ENCODE measurements at regions not wholly inside any gene's neighbourhood (a gene's known extent, or its start where the extent isn't known, plus 50 kb on each side); places are given as distances from the start of the nearest gene placed in this dataset.

DNA sequence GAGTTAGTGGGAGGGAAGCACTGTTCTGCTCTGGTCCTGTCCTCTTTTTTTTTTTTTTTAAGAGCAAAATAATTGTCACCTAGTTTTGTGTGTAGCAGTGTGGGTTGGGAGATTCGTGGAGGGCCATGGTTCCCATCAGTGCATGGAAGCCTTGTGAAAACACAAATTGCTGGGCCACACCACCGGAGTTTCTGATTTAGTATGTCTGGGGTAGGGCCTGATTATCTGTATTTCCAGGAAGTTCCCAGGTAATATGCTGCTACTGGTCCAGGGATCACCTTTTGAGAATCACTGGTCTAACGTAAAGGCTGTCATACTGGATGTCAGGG, 191.3 kb downstream of the GATA3 start:
- Histone ChIP-seq H2AK9ac (replicated peaks; ENCODE audit: low read depth, low read length, poor library complexity) (no peak overlapping the region), H3K4me3 (ENCODE audit: insufficient read depth, low read depth, low read length) (no peak overlapping the region), H4K91ac (ENCODE audit: insufficient read depth, low read depth, low read length) (no peak overlapping the region), H3K4me2 (ENCODE audit: low read depth, low read length) (no peak overlapping the region), H2AFZ (replicated peaks; ENCODE audit: low read length, poor library complexity) (no peak overlapping the region), H3K27me3 (ENCODE audit: control insufficient read depth, insufficient read depth, low read length) (no peaks in the 10 kb centered on the region), H3K4ac (ENCODE audit: low read depth, low read length) (no peak overlapping the region), H3K79me1 (ENCODE audit: low read depth in 1 of 2, low read length in 2 of 2) (no peaks in the 10 kb centered on the region), H3K9me1 (ENCODE audit: insufficient read depth, low read length) (no peaks in the 10 kb centered on the region), H2AK5ac (ENCODE audit: low read depth, low read length) (no peak overlapping the region), H2BK5ac (ENCODE audit: low read depth, low read length, poor library complexity, severe bottlenecking) (no peak overlapping the region), H3K27ac (ENCODE audit: insufficient read depth, low read length) (no peak overlapping the region), H4K5ac (ENCODE audit: low read depth, low read length) (no peak overlapping the region), H3K9me3 (ENCODE audit: control insufficient read depth, insufficient read depth, low read length) (peaks cover 19% of the 10 kb centered on the region), H3K9ac (ENCODE audit: low read depth, low read length) (no peak overlapping the region), H3K56ac (ENCODE audit: extremely low read depth, insufficient read depth, low read length) (no peak overlapping the region), H3K23ac (ENCODE audit: low read depth, low read length) (no peak overlapping the region), H2BK20ac (ENCODE audit: low read depth, low read length) (no peak overlapping the region), H2BK15ac (ENCODE audit: low read depth, low read length) (no peak overlapping the region), H3K14ac (replicated peaks; ENCODE audit: low read depth, low read length) (no peak overlapping the region), H3K36me3 (ENCODE audit: control insufficient read depth, insufficient read depth, low read length) (no peaks in the 10 kb centered on the region), H3K18ac (ENCODE audit: low read depth, low read length) (no peak overlapping the region), H4K8ac (ENCODE audit: low read depth in 2 of 2, low read length in 2 of 2) (no peak overlapping the region), H2BK120ac (ENCODE audit: low read depth, low read length) (no peak overlapping the region), H4K20me1 (ENCODE audit: insufficient read depth, low read length) (no peaks in the 10 kb centered on the region), H3K4me1 (ENCODE audit: control insufficient read depth, insufficient read depth, low read length) (no peaks in the 10 kb centered on the region)
- intact Hi-C loops (cut with micrococcal nuclease) = no loop called here
- ChIA-PET CTCF (no interaction called here), POLR2A (ENCODE audit: unreplicated experiment) (no interaction called here)
- WGBS, 2 experiments (ENCODE audit: extremely low coverage in 2 of 2, insufficient read length in 1 of 2) = no CpG with 5 or more reads among the region's 3 CpGs
- BruUV-seq (replicated peaks) = no TSS peak
- ATAC-seq (ENCODE audit: low read depth) (no peak), DNase-seq (no peak)
- dilution Hi-C loops (cut with HindIII; ENCODE audit: low sequenced_read_pairs, unreplicated experiment) = no loop called here
- in situ Hi-C loops (cut with MboI; ENCODE audit: low sequenced_read_pairs) = no loop called here
- TF ChIP-seq RFX5 (IDR thresholded peaks at IDR 0.05; ENCODE audit: low read depth, low read length) (no peak), RCOR1 (IDR thresholded peaks at IDR 0.05; ENCODE audit: insufficient replicate concordance, low read length) (no peak), FOS (IDR thresholded peaks at IDR 0.05; ENCODE audit: low read depth, low read length) (no peak), CEBPB (IDR thresholded peaks at IDR 0.05; ENCODE audit: low read depth, low read length) (no peak), NFE2L2 (IDR thresholded peaks at IDR 0.05; ENCODE audit: low read depth, low read length) (no peak), CHD1 (IDR thresholded peaks at IDR 0.05; ENCODE audit: low read depth, low read length) (no peak), MXI1 (IDR thresholded peaks at IDR 0.05; ENCODE audit: borderline replicate concordance, low read depth, low read length) (no peak), POLR2A (IDR thresholded peaks at IDR 0.05; ENCODE audit: low read depth, low read length) (no peak)
- TF ChIP-seq, protein P1, sequence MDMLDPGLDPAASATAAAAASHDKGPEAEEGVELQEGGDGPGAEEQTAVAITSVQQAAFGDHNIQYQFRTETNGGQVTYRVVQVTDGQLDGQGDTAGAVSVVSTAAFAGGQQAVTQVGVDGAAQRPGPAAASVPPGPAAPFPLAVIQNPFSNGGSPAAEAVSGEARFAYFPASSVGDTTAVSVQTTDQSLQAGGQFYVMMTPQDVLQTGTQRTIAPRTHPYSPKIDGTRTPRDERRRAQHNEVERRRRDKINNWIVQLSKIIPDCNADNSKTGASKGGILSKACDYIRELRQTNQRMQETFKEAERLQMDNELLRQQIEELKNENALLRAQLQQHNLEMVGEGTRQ (IDR thresholded peaks at IDR 0.05; ENCODE audit: low read depth, low read length) = no peak
- TF ChIP-seq, protein P2, sequence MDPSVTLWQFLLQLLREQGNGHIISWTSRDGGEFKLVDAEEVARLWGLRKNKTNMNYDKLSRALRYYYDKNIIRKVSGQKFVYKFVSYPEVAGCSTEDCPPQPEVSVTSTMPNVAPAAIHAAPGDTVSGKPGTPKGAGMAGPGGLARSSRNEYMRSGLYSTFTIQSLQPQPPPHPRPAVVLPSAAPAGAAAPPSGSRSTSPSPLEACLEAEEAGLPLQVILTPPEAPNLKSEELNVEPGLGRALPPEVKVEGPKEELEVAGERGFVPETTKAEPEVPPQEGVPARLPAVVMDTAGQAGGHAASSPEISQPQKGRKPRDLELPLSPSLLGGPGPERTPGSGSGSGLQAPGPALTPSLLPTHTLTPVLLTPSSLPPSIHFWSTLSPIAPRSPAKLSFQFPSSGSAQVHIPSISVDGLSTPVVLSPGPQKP (IDR thresholded peaks at IDR 0.05; ENCODE audit: borderline replicate concordance, low read depth, low read length) = no peak

Measured in IMR-90 (cell line).